Left cardiac atrium (tissue), 4 donors: ENCODE measurements at regions not wholly inside any gene's neighbourhood (a gene's known extent, or its start where the extent isn't known, plus 50 kb on each side); places are given as distances from the start of the nearest gene placed in this dataset.
"Not testable (repeated sequence)": the region's sequence is repeated elsewhere in the genome, so short reads cannot be mapped to it uniquely, and the experiment has no call there.

Experiments used
- ATAC-seq, 2 donors: fragments of 200-7000 bp; cut with Tn5 transposase; one replicate each; pipeline ENCODE4 v1.9.1; 2020; ENCODE audit warnings: mild to moderate bottlenecking in 2 of 2, moderate library complexity in 2 of 2
- DNase-seq: peaks from one replicate; pipeline ENCODE4 v3.0.0-alpha.2; 2020
- intact Hi-C, 2 donors: fragments of 100-400 bp; cut with DNase I; formaldehyde crosslinking; loops; one replicate each; pipeline versions ENCODE4 v1.14.1 to v1.15.1; 2022 to 2023
- donor health status: DM: no; HTN: yes; CAD: no.
- donor health status: DM: no; HTN: yes; CAD: no; lungs with severe emphysema.
- donor health status: DM: yes; HTN: yes; CAD: no.
- donor health status: Dilated cardiomyopathy.

DNA sequence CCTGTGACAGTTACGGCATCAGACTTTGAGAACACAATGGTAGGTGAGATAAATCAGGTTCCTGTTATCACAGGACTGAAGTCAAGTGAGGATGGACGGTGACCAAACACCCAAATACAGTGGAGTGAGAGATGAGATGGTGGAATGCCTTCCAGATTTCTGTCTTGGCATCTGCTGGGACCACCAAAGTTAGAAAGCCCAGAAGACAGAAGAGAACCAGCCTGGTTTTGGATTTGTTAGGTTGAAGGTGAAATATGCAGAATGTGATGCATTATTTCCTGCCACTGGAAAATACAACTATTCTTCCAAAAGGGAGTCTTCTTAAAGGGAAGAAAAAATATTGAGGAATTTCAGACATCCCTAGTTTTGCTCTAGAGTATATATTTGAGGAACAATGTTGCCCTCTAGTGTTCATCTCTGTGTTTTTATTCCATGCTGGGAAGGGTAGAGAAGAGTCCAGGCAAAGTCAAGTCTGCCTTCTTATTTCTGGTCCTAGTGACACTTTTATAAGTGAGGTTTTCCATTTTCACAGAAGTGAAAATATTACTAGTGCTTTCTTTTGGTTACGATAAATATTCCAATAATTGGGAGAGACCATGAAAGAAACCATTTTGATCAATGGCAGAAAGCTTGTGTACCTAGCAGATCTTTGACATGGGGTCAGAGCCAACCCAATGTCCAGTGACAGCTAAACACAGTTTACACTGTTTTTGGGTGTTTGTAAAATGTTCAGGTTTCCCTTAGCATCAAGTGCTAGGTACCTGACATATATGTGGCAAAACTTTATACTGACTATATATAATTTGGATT lies 142.3 kb upstream of the ANKH start:
- DNase-seq (no peak), ATAC-seq (peak; percentile 80 to 85)

DNA sequence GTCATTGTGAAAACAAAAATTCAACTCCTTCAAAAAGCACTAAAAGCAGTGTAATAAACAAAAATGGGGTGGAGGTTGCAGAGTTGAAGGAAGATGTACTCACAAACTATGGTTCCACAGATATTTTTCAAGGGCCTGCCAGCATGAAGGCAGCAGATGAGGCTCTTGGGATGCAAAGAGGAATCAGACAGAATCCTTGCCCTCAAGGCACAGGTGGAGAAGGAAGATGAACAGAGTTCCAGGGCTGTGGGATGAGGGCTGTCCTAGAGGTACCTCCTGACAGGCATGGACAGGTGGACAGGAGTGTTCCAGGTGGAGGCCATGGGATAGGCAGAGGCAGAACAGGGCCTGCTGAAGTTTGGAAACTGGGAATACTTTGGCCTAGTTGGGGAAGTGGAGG lies 140.5 kb upstream of the ANKH start:
- DNase-seq (no peak), ATAC-seq (no peak)
- intact Hi-C loops: loop anchor here (5.0 kb wide), 2 partner anchors 290 to 325 kb away; no protein-coding TSS in a partner anchor

More for the DNA sequence above, 142.3 kb upstream of the ANKH start:
- intact Hi-C loops: loop anchor here (5.0 kb wide), 2 partner anchors 292 to 327 kb away; no protein-coding TSS in a partner anchor

DNA sequence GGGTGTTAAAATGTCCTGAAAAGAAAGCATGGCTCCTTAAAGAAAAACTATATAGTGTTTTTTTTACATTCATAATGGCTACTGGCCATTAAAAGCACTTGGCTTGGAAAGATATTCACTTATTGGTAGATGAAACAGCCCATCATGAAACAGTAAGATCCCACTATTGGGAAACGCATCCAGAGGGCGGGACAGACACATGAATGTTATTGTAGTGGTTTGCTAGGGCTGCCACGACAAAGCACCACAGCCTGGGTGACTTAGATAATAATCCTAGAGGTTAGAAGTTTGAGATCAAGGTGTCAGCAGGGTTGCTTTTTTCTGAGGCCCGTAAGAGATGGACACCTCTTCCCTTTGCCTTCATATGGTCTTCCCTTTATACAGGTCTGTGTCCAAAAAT lies 139.4 kb upstream of the ANKH start:
- intact Hi-C loops: loop anchor here (5.0 kb wide), 2 partner anchors 289 to 324 kb away; no protein-coding TSS in a partner anchor
- ATAC-seq: no peak
- DNase-seq: no peak

DNA sequence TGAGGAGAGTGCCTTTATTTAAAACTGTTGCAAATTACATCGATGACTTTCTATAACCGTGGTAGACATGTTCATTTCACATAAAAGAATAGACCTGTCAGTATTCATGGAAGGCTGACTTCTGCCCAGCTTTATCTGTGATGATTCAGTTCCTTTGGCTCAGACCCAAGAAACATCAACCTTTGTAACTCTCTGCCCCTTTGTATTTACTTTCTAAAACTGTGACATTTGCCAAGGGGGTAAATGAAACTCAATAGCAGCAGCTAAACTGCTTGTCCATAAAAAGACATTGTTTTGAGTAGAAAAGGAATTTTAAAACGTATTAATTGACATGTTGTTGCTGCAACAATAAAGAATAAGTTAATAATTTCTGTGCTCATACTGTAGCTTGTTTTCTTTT lies 137.8 kb upstream of the ANKH start:
- peak; percentile 36 to 56 for ATAC-seq

DNA sequence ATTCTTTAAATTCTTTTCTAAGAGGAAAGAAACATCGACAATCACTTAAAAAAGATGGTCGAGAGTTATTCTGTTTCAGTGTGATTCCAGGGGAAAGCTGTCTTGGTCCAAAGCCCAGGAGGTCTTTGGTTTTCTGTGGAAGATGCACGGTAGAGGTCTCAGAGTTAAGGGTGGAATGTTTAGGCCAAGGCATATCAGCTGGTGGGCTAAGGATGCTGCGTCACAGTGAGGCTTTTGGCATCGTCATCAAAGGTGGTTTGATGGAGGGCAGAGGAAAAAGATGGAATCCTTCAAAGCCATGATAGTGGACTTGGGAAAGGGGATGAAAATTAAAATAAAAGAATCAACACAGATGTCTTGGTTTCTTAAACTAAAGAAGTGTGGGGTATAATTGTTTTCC lies 137.3 kb upstream of the ANKH start:
- intact Hi-C loops: loop anchor here in 1 of 2 donors (10.0 kb wide), 1 partner anchor 154 kb away; no protein-coding TSS in a partner anchor
- ATAC-seq (no peak), DNase-seq (no peak)

More for the DNA sequence above, 137.8 kb upstream of the ANKH start:
- intact Hi-C loops: loop anchor here in 1 of 2 donors (10.0 kb wide), 1 partner anchor 155 kb away; no protein-coding TSS in a partner anchor
- DNase-seq: no peak

DNA sequence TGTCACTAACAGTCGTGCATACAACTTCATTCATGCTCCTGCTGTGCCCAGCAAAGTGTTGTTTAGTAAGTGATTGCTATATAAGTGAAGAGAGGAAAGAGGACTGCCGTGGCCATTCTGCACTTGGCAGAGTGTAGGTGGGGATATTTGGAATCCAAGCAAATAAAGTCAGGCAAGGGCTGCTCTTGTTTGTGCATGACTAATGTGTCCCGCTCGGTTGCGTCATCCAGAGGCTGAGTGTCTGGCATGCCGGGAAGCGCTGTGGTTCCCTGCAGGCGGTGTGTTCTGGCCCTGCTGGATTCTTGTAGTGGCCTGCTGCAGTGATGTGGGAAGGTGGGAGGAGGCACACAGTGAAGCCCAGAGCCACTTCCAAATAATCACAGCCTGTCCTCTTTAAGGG lies 136.9 kb upstream of the ANKH start:
- peak; percentile 97 for DNase-seq
- ATAC-seq: peak; percentile 93 to 96
- intact Hi-C loops: loop anchor here in 1 of 2 donors (10.0 kb wide), 1 partner anchor 154 kb away; no protein-coding TSS in a partner anchor

DNA sequence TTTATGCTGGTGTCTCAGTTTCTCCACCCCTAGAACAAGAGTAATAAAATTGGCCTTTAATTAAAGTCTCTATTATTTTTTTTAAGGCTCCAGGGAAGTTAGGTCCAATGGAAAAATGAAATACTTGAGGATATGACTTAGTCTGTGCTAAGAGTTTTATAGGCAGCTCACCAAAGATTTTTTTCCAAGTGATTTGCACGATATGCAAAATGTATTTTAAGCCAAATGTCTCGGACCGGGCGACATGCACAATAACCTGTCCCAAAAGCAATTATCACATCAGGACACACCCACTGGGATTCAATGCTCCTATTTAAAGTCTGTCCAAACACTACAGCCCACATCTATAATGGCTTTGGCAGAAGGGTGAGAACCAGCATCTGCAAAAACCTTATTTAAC lies 136.1 kb upstream of the ANKH start:
- DNase-seq (no peak), ATAC-seq (peak in 1 of 2 donors; percentile 60)
- intact Hi-C loops: loop anchor here in 1 of 2 donors (10.0 kb wide), 1 partner anchor 153 kb away; no protein-coding TSS in a partner anchor

DNA sequence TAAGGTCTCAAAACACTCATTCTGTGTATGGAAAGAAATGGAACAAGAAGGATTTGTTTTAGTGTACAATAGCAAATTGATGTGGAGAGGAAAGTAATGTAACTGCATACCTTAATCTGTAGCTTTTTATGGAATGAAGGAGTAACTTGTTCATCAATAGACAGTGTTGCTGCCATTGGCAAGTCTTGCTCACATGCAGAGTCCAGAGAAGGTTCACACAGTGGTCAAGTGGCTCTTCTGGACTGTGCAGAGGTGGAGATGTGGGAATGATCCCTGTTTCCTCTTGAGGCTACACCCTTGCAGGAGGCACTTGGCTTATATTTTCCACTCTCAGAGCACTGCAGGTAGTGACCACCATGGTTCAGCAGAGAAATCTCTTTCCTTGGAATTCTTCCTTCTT lies 132.9 kb upstream of the ANKH start:
- DNase-seq (no peak), ATAC-seq (no peak)
- intact Hi-C loops: loop anchor here (5.0 to 10.0 kb wide), 4 partner anchors 57 to 277 kb away; partner anchors contain the start of gene ANKH (in 1 of the 2)

DNA sequence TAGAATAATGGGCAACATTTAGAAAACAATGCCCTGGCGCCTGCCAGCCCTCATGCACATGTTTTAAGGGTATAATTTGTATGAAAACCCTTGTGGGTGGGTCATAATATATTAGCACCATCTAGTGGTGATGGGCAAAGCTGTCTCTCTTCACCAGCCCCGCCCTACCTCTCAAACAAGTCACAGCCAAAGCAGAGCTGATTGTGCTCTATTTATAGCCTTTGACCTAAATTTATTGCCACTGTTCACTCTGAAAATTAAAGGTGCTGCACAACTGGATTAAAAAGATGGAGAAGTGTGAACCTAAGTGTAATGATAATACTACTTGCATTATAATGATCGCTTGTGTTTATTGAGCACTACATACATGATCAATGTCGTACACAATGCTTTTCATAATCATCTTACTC lies 131.9 kb upstream of the ANKH start:
- intact Hi-C loops: loop anchor here (1.0 to 10.0 kb wide), 5 partner anchors 56 to 276 kb away; partner anchors contain the start of gene ANKH (in 1 of the 2)
- peak; percentile 66 for DNase-seq
- peak; percentile 87 to 96 for ATAC-seq

DNA sequence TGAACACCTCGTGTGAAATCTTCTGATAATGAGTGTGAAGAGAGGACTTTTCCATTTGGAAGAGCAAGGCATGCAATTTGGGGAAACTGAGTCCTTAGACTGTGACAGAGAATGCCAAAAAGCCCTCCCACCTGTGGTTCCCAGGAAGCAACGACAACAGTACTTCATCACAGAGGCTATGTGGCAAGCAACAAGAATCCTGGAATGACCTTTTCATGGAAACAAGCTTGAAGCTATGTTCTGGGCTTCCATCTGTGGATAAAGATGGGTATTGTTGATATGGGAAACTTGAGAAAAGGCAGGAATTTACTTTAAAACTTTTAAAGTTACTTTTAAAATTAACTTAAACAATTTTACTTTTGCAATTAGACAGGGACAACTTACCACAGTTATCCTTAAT lies 131.2 kb upstream of the ANKH start:
- intact Hi-C loops: loop anchor here (1.0 to 10.0 kb wide), 5 partner anchors 55 to 275 kb away; partner anchors contain the start of gene ANKH (in 1 of the 2)
- ATAC-seq (no peak), DNase-seq (no peak)

DNA sequence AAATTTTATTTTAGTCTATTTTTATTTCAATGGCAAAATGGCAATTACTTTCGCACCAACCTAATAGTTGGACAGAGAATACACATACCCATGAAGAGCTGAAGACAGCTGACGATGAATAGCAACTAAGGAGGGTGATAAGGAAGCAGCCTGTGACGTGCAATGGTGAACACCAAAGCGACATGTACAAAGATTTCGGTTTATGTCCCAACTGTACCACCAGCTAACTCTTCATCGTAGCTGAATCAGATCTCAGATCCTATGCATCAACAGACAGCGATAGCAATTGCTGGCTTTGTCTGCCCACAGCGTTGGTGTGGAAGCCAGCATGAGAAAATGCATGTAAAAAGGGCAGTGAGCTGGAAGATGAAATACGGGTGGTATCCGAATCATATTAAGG lies 130.6 kb upstream of the ANKH start:
- ATAC-seq: no peak
- DNase-seq: no peak

DNA sequence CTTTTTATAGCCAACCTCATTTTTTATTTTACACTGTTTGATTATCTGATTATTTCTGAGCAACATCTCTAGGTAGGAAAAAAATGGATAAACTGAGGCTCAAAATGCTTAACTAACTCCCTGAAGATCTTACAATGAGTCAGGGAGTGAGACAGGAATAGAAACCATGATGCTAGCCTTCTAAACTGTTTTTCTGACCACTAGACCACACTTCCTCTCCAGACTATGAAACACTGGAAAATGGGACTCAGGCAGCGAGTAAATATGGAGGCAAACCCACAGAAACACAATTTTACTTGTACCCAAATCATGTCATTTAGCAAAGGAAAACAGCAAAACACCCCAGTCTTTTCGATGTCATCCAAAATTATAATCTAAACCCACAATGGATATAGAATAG lies 129.9 kb upstream of the ANKH start:
- no peak for ATAC-seq
- intact Hi-C loops: loop anchor here (5.0 to 10.0 kb wide), 4 partner anchors 54 to 274 kb away; partner anchors contain the start of gene ANKH (in 1 of the 2)
- no peak for DNase-seq

More for the DNA sequence above, 130.6 kb upstream of the ANKH start:
- intact Hi-C loops: loop anchor here (5.0 to 10.0 kb wide), 4 partner anchors 55 to 275 kb away; partner anchors contain the start of gene ANKH (in 1 of the 2)

DNA sequence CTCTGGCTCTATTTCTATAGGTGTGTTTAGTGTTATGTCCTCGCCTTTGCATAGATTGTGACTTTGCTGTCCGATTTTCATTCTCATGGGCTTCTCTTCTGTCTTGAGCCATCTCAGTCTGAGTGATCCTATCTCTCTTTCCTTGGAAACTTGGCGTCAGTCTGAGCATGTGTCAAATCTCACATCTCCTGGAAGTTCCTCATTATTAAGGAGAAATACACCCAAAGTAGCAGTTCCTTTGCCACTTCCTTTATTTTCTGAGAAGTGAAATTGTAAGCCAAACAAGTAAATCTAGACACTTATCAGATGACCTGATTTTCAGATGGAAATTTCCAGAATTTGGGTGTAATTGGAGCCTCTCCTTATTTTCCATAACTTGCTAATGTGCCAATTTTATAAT lies 126.9 kb upstream of the ANKH start:
- intact Hi-C loops: no loop called here
- DNase-seq (no peak), ATAC-seq (peak in 1 of 2 donors; percentile 45)

DNA sequence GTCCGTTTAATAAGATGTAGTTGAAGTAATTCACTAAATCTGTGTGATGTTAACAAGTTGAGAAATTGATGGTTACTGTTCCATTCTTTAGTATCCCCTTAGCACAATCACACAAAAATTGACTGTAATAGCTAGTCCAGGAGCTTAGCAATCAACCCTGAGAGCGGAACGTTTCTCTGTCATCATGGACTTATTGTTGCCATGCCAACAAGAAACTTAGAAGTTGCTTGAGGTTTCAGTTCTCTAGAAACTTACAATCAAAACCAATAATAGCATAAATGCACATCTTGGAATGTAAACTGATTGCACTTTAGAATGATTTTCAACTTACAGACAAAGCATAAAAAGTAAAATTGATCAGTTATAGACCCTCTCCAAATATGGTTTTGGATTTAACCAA lies 125.4 kb upstream of the ANKH start:
- intact Hi-C loops: no loop called here
- ATAC-seq: no peak
- DNase-seq: no peak

DNA sequence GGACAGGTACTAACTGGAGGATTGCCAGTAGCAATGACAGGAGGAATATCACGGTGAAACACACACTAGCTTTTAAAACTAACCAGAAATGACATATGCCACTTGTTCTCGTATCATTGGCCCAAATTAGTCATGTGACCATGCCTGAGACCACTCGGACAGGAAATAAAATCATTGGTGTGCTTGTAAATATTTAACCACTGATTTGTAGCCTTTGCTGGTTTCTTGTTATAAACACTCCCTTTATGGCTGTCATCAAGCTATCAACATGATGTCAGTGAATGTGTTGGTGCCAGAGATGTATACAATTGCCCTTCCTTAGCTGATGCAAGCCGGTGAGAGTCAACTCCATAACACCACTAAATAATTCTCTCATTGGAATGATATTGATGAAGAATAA lies 123.7 kb upstream of the ANKH start:
- intact Hi-C loops: no loop called here
- no peak for DNase-seq
- no peak for ATAC-seq

DNA sequence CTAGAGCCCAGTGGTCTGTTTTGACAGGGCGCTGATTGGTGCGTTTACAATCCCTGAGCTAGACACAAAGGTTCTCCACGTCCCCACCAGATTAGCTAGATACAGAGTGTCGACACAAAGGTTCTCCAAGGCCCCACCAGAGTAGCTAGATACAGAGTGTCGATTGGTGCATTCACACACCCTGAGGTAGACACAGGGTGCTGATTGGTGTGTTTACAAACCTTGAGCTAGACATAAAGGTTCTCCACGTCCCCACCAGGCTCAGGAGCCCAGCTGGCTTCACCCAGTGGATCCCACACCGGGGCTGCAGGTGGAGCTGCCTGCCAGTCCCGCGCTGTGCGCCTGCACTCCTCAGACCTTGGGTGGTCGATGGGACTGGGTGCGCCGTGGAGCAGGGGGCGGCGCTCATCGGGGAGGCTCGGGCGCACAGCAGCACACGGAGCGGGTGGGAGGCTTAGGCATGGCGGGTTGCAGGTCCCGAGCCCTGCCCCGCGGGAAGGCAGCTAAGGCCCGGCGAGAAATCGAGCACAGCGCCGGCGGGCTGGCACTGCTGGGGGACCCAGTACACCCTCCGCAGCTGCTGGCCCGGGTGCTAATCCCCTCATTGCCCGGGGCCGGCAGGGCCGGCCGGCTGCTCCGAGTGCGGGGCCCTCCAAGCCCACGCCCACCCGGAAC lies 122.0 kb upstream of the ANKH start:
- intact Hi-C loops, ATAC-seq, DNase-seq: not testable (repeated sequence)

DNA sequence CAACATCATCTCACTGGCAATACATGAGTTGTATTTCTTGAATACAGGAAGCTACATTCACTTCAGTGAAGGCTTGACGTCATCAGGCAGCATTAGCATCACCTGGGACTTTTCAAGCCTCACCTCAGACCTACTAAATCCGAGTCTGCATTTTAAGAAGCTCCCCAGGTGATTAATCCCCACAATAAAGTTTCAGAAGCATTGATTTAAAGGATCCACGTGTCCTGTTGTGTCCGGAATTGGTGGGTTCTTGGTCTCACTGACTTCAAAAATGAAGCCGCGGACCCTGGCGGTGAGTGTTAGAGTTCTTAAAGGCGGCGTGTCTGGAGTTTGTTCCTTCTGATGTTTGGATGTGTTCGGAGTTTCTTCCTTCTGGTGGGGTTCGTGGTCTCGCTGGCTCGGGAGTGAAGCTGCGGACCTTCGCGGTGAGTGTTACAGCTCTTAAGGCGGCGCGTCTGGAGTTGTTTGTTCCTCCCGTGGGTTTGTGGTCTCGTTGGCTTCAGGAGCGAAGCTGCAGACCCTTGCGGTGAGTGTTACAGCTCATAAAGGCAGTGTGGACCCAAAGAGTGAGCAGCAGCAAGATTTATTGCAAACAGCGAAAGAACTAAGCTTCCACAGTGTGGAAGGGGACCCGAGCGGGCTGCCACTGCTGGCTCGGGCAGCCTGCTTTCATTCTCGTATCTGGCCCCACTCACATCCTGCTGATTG lies 121.3 kb upstream of the ANKH start:
- not testable (repeated sequence) for ATAC-seq

DNA sequence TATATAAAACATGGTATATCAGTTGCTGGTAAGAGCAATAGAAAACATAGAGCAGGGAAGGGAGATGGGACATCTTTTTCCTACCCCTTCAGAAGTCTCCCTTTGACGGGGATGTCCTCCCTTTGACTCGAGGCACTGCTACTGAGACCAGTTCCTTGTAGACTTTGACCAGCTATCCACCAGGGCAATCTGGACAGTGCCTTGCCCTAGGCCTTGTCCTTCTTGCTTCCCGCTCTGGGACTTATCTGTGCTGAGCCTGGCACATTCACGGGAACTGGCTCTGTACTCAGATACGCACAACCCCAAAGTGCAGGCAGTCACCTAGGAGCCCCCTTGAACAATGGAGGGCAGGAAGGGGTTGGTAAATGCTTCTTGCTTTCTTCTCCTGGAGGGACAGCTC lies 116.6 kb upstream of the ANKH start:
- DNase-seq (no peak), ATAC-seq (no peak)
- intact Hi-C loops: no loop called here

More for the DNA sequence above, 121.3 kb upstream of the ANKH start:
- intact Hi-C loops, DNase-seq: not testable (repeated sequence)

DNA sequence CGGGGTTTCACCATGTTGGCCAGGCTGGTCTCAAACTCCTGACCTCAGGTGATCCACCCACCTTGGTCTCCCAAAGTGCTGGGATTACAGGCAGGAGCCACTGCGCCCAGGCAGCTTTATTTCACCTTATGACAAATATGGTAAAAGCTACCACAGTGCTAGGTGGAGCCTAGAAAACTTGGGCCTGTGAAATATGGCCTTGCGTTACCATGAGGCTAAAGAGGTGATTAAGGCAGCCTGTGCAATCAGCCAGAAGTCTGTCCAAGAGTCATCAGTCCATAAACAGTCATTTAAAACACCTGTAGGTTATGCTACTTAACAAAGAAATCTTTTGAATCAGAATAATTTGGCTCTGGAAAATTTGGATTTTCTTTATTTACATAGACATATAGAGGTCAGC lies 114.8 kb upstream of the ANKH start:
- intact Hi-C loops: no loop called here
- ATAC-seq (no peak), DNase-seq (no peak)
